ENCODE measurements at regions not wholly inside any gene's neighbourhood (a gene's known extent, or its start where the extent isn't known, plus 50 kb on each side); places are given as distances from the start of the nearest gene placed in this dataset.

- TF ChIP-seq FOXJ3 (CRISPR knock-in tag; IDR thresholded peaks at IDR 0.05) (no peak), YY1 (IDR thresholded peaks at IDR 0.05; ENCODE audit: low read depth) (no peak), CHD2 (IDR thresholded peaks at IDR 0.05; ENCODE audit: low read length, partially characterized antibody) (no peak), FOXM1 (IDR thresholded peaks at IDR 0.05; ENCODE audit: low read depth) (no peak), RAD21 (IDR thresholded peaks at IDR 0.05; ENCODE audit: low read length) (peak; percentile 16; the same call in 1 of the 2 replicates), SMC3 (IDR thresholded peaks at IDR 0.05; ENCODE audit: low read depth, low read length) (no peak), TEAD4 (IDR thresholded peaks at IDR 0.05; ENCODE audit: borderline replicate concordance, insufficient read depth) (no peak), MXI1 (IDR thresholded peaks at IDR 0.05; ENCODE audit: low read depth, low read length) (0 out of 2 replicates have a peak, but pooled peaks have one; percentile 11), RFX5 (IDR thresholded peaks at IDR 0.05; ENCODE audit: low read length) (no peak), USF2 (IDR thresholded peaks at IDR 0.05; ENCODE audit: borderline replicate concordance, low read depth, low read length) (no peak), SIN3A (IDR thresholded peaks at IDR 0.05; ENCODE audit: borderline replicate concordance, low read depth, low read length) (no peak), TAF1 (IDR thresholded peaks at IDR 0.05; ENCODE audit: borderline replicate concordance, low read depth, low read length) (no peak), MEF2A (IDR thresholded peaks at IDR 0.05; ENCODE audit: borderline replicate concordance, low read depth) (no peak), TCF12 (IDR thresholded peaks at IDR 0.05) (0 out of 2 replicates have a peak, but pooled peaks have one; percentile 11)
Measured at GRCh38 chr4:123743848-123744247, 347.3 kb downstream of the SPRY1 start (continued).

GRCh38 chr4:123744664-123745290 lies 348.2 kb downstream of the SPRY1 start:
- WGBS (ENCODE audit: low lambda C conversion rate), result 75% methylated on average over 8 of the region's 8 CpGs
- H3K9ac ChIP-seq, result no peak overlapping the region
- no peak overlapping the region for H2AFZ ChIP-seq (ENCODE audit: low read depth)
- no peak for TF ChIP-seq RXRA (IDR thresholded peaks at IDR 0.05; ENCODE audit: borderline replicate concordance, low read depth)
- TF ChIP-seq NRF1 (IDR thresholded peaks at IDR 0.05; ENCODE audit: low read depth, low read length), result no peak
- TF ChIP-seq USF2 (IDR thresholded peaks at IDR 0.05; ENCODE audit: borderline replicate concordance, low read depth, low read length), result no peak
- no peak for TF ChIP-seq TCF12 (IDR thresholded peaks at IDR 0.05)
- TF ChIP-seq POLR2AphosphoS5 (IDR thresholded peaks at IDR 0.05; ENCODE audit: low read depth, low read length), result no peak
- no peak for TF ChIP-seq MAX (IDR thresholded peaks at IDR 0.05; ENCODE audit: low read depth)
- no peak for TF ChIP-seq MEF2A (IDR thresholded peaks at IDR 0.05; ENCODE audit: borderline replicate concordance, low read depth)
- TF ChIP-seq EZH2phosphoT487 (IDR thresholded peaks at IDR 0.05; ENCODE audit: borderline replicate concordance, low read depth), result no peak
- TF ChIP-seq NFIC (IDR thresholded peaks at IDR 0.05; ENCODE audit: borderline replicate concordance), result no peak
- TF ChIP-seq CTCF (IDR thresholded peaks at IDR 0.05), result no peak
- TF ChIP-seq PBX3 (IDR thresholded peaks at IDR 0.05), result no peak
- no peak for TF ChIP-seq EP300 (IDR thresholded peaks at IDR 0.05; ENCODE audit: borderline replicate concordance in 1 of 2, low read depth in 1 of 2, low read length in 1 of 2)
- no peak for TF ChIP-seq RCOR1 (IDR thresholded peaks at IDR 0.05; ENCODE audit: low read length)
- TF ChIP-seq FOSL2 (IDR thresholded peaks at IDR 0.05; ENCODE audit: borderline replicate concordance, low read depth), result no peak

More at GRCh38 chr4:123744664-123745290, 348.2 kb downstream of the SPRY1 start:
- Histone ChIP-seq H3K27ac (ENCODE audit: low read depth in 2 of 2, low read length in 1 of 2) (no peak overlapping the region), H3K4me1 (ENCODE audit: control insufficient read depth in 1 of 2, insufficient read depth in 2 of 2, low read depth in 1 of 2, low read length in 1 of 2) (peaks cover 4 to 14% of the 10 kb centered on the region in 2 experiments; a peak in 3 of 4 replicates), H3K27me3 (ENCODE audit: insufficient read depth) (no peaks in the 10 kb centered on the region), H3F3A (replicated peaks; ENCODE audit: insufficient read depth) (no peaks in the 10 kb centered on the region), H3K9me3 (no peaks in the 10 kb centered on the region), H3K4me2 (no peak overlapping the region), H4K20me1 (ENCODE audit: insufficient read depth) (no peaks in the 10 kb centered on the region), H3K9me2 (no peaks in the 10 kb centered on the region), H3K36me3 (replicated peaks in 1 of 2; ENCODE audit: control insufficient read depth in 1 of 2, insufficient read depth in 2 of 2, low read length in 1 of 2) (no peaks in the 10 kb centered on the region), H3K4me3 (ENCODE audit: low read depth in 2 of 2, low read length in 1 of 2) (no peak overlapping the region), H3K79me2 (ENCODE audit: insufficient read depth) (no peaks in the 10 kb centered on the region)
- ChIA-PET CTCF (interaction anchor here (1.1 kb wide), 1 partner anchor 340 kb away, joined by 3 read pairs; no protein-coding TSS in a partner anchor), POLR2A (no interaction called here)
- no peak for DNase-seq

Measured in SK-N-SH (cell line).